A673 (cell line): ENCODE measurements at regions not wholly inside any gene's neighbourhood (a gene's known extent, or its start where the extent isn't known, plus 50 kb on each side); places are given as distances from the start of the nearest gene placed in this dataset.

Source experiments
- BruUV-seq: library from RNA; stranded (reverse); fragments of 400-500 nt; replicated peaks from 2 replicates; lab custom pipeline; 2021; lab: Mats Ljungman, UMichigan
- CTCF ChIA-PET: fragments of 300-600 bp; sonication (Branson Sonifier 250); formaldehyde crosslinking; loops from one replicate; lab custom pipeline; 2022; ENCODE audit warnings: antibody characterized with exemption; lab: Charles Lee
- POLR2A ChIA-PET: fragments of 300-600 bp; sonication (Branson Sonifier 250); formaldehyde crosslinking; loops from one replicate; lab custom pipeline; 2022; ENCODE audit warnings: antibody characterized with exemption; ENCODE audit not compliant: low non-redundant PET; lab: Charles Lee
- DNase-seq: peaks from one replicate; pipeline ENCODE4 v3.0.0-alpha.2; 2015; ENCODE audit warnings: low spot score
- H3K27ac ChIP-seq: fragments of 200-600 bp; sonication (generic); 2 replicates; pipeline ENCODE4 v1.5.1; 2016; ENCODE audit warnings: mixed run types, low read depth, mild to moderate bottlenecking, mixed read lengths, antibody characterized with exemption, low read length; ENCODE audit not compliant: poor library complexity, severe bottlenecking
- H3K27me3 ChIP-seq: fragments of 200-600 bp; sonication (generic); replicated peaks from 2 replicates; pipeline ENCODE4 v1.6.1; 2017; ENCODE audit warnings: mixed run types, low read depth, mild to moderate bottlenecking, mixed read lengths, antibody characterized with exemption, low read length; ENCODE audit not compliant: insufficient read depth, poor library complexity
- H3K36me3 ChIP-seq: fragments of 200-600 bp; sonication (generic); 2 replicates; pipeline ENCODE4 v1.6.1; 2016; ENCODE audit warnings: mixed run types, mild to moderate bottlenecking, mixed read lengths, antibody characterized with exemption, low read length; ENCODE audit not compliant: insufficient read depth, poor library complexity, severe bottlenecking
- H3K4me1 ChIP-seq: fragments of 200-600 bp; sonication (generic); 2 replicates; pipeline ENCODE4 v1.6.1; 2017; ENCODE audit warnings: mixed run types, mild to moderate bottlenecking, mixed read lengths, antibody characterized with exemption, low read length; ENCODE audit not compliant: insufficient read depth, poor library complexity, severe bottlenecking
- H3K4me3 ChIP-seq: fragments of 200-600 bp; sonication (generic); 2 replicates; pipeline ENCODE4 v1.5.1; 2016; ENCODE audit warnings: low read depth, mixed run types, mild to moderate bottlenecking, mixed read lengths, low read length; ENCODE audit not compliant: poor library complexity, severe bottlenecking
- H3K9me3 ChIP-seq: fragments of 200-600 bp; sonication (generic); 2 replicates; pipeline ENCODE4 v1.6.1; 2016; ENCODE audit warnings: mixed run types, low read depth, mild to moderate bottlenecking, mixed read lengths, antibody characterized with exemption, low read length; ENCODE audit not compliant: poor library complexity, severe bottlenecking
- EZH2 ChIP-seq: fragments of 200-600 bp; sonication (generic); IDR thresholded peaks from 2 replicates; pipeline ENCODE4 v1.6.1; 2017; ENCODE audit warnings: borderline replicate concordance, low read depth, mild to moderate bottlenecking, mixed read lengths, antibody characterized with exemption, low read length; ENCODE audit not compliant: poor library complexity, severe bottlenecking
- intact Hi-C: fragments of 100-400 bp; cut with micrococcal nuclease; formaldehyde crosslinking; loops from one replicate; pipeline ENCODE4 v1.10.0; 2022; ENCODE audit not compliant: unreplicated experiment
- TF ChIP-seq, protein P1 (sequence below): fragments of 300-800, 200-600 bp; sonication (generic); conservative IDR thresholded peaks from 2 replicates; pipeline ENCODE4 v1.5.1; 2017; ENCODE audit warnings: low read depth, mild to moderate bottlenecking, antibody characterized with exemption, low read length, moderate library complexity, mixed read lengths

DNA sequence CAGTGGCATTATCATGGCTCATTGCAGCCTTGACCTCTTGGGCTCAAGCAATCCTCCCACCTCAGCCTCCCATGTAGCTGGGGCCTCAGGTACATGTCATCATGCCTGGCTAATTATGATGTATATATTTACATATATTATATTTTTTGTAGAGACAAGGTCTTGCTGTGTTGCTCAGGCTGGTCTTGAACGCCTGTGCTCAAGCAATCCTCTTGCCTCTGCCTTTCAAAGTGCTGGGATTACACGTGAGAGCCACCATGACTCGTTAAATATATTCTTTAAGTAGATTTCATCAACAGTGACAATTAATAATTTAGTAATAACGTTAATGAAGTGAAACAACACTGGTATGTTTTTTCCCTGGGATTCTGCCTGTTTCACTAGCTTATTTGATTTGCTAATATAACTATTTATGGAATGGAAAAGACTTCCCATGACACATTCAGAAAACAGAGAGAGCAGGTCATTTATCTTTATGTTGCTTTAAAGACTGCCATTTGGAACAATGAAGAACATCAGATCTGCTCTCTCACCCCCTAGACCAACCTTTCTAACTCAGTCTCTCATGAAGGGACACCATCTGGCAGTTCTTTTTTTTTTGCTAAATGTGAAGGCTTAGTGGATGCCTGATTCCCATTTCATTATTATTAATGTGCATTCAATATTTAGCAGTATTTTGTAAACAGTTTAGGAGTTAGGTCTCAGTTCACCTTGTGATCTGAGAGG, 295.6 kb downstream of the KIF4B start:
- intact Hi-C loops, result no loop called here
- BruUV-seq, result no TSS peak
- CTCF ChIA-PET, result no interaction called here

DNA sequence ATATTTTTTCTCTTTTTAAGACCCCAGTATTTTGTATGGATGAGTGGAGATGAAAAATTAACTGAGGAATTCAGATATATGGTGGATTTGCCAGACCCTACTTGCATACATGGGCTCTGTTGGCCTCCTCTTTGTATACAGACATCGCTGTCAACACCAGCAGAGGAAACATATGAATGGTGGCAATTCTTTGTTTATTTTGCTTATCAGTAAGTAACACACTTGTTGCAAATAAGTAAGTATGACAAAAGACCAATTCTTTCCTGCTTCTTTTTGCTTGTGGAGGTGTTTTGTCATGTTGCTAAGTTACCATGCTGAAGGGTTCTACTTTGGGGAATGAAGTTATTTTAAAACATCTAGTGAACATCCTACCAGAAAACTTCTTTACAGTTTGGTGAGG, 298.2 kb downstream of the KIF4B start:
- TF ChIP-seq EZH2, result no peak
- TF ChIP-seq, protein P1, sequence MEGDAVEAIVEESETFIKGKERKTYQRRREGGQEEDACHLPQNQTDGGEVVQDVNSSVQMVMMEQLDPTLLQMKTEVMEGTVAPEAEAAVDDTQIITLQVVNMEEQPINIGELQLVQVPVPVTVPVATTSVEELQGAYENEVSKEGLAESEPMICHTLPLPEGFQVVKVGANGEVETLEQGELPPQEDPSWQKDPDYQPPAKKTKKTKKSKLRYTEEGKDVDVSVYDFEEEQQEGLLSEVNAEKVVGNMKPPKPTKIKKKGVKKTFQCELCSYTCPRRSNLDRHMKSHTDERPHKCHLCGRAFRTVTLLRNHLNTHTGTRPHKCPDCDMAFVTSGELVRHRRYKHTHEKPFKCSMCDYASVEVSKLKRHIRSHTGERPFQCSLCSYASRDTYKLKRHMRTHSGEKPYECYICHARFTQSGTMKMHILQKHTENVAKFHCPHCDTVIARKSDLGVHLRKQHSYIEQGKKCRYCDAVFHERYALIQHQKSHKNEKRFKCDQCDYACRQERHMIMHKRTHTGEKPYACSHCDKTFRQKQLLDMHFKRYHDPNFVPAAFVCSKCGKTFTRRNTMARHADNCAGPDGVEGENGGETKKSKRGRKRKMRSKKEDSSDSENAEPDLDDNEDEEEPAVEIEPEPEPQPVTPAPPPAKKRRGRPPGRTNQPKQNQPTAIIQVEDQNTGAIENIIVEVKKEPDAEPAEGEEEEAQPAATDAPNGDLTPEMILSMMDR, result no peak
- Histone ChIP-seq H3K36me3 (no peaks in the 10 kb centered on the region), H3K4me3 (no peak overlapping the region), H3K27ac (no peak overlapping the region), H3K9me3 (no peaks in the 10 kb centered on the region), H3K4me1 (no peaks in the 10 kb centered on the region), H3K27me3 (no peaks in the 10 kb centered on the region)
- DNase-seq, result no peak
- ChIA-PET CTCF (no interaction called here), POLR2A (no interaction called here)
- BruUV-seq, result no TSS peak
- intact Hi-C loops, result no loop called here

More for the DNA sequence above, 295.6 kb downstream of the KIF4B start:
- no peak overlapping the region for H3K4me3 ChIP-seq
- H3K9me3 ChIP-seq, result no peaks in the 10 kb centered on the region
- POLR2A ChIA-PET, result no interaction called here
- TF ChIP-seq EZH2, result no peak
- TF ChIP-seq, protein P1, result no peak
- H3K27me3 ChIP-seq, result no peaks in the 10 kb centered on the region
- no peaks in the 10 kb centered on the region for H3K4me1 ChIP-seq
- H3K27ac ChIP-seq, result no peak overlapping the region
- no peaks in the 10 kb centered on the region for H3K36me3 ChIP-seq
- DNase-seq, result no peak

DNA sequence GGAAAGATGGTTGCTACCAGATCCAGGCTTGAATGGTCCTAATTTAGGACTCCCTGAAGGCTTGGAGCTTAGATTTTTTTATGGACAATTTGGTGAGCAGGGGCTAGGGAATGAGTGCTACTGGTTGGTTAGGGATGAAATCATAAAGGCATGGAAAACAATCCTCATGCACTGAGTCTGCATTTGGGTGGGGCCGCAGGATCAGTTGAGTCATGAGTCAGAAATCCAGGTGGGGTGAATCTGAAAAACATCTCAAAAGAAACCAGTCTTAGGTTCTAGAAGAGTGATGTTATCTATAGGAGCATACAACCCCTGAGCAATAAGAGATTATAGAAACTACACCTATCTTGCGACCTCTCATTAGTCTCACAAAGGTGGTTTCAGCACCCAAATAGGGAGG, 300.0 kb downstream of the KIF4B start:
- TF ChIP-seq, protein P1, result no peak
- no peak for TF ChIP-seq EZH2
- Histone ChIP-seq H3K4me3 (no peak overlapping the region), H3K27me3 (no peaks in the 10 kb centered on the region), H3K36me3 (no peaks in the 10 kb centered on the region), H3K4me1 (no peaks in the 10 kb centered on the region), H3K27ac (no peak overlapping the region), H3K9me3 (no peaks in the 10 kb centered on the region)
- DNase-seq, result no peak
- ChIA-PET POLR2A (no interaction called here), CTCF (no interaction called here)
- intact Hi-C loops, result no loop called here
- BruUV-seq, result no TSS peak
